ENCODE measurements at regions not wholly inside any gene's neighbourhood (a gene's known extent, or its start where the extent isn't known, plus 50 kb on each side); places are given as distances from the start of the nearest gene placed in this dataset.

DNA sequence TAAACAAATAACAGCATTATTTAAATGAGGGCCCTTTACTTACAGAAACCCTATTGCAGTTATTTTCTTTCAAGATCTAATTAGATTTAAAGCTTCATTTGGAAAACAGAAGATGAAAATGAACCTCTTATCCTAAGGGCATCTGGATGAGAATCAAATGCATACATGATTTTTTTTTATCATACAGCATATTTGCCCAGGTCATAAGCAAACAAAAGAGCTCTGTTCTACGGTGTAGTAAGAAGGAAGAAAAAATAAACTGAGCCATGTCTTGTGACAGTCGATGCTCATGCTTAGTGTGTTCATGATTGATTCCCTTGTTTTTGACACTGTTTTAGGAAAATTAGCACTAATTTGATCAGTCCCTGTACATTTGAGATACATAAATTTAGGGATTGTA is 202.6 kb upstream of the RNF32 start:
- Histone ChIP-seq H3K4me2 (ENCODE audit: insufficient read depth, low read length) (no peak overlapping the region), H3K27ac (ENCODE audit: low read depth, low read length) (no peak overlapping the region), H3K79me2 (ENCODE audit: insufficient read depth, low read length) (no peaks in the 10 kb centered on the region), H4K20me1 (ENCODE audit: insufficient read depth, low read length) (no peaks in the 10 kb centered on the region), H3K36me3 (ENCODE audit: insufficient read depth, low read length) (no peaks in the 10 kb centered on the region), H3K9me3 (ENCODE audit: low read depth, low read length) (no peaks in the 10 kb centered on the region), H3K27me3 (ENCODE audit: insufficient read depth, low read length) (no peaks in the 10 kb centered on the region), H3K4me3 (ENCODE audit: insufficient read depth, low read length) (no peak overlapping the region), H2AFZ (ENCODE audit: low read length) (no peak overlapping the region), H3K4me1 (ENCODE audit: insufficient read depth, low read length) (no peaks in the 10 kb centered on the region)
- TF ChIP-seq, protein P1, sequence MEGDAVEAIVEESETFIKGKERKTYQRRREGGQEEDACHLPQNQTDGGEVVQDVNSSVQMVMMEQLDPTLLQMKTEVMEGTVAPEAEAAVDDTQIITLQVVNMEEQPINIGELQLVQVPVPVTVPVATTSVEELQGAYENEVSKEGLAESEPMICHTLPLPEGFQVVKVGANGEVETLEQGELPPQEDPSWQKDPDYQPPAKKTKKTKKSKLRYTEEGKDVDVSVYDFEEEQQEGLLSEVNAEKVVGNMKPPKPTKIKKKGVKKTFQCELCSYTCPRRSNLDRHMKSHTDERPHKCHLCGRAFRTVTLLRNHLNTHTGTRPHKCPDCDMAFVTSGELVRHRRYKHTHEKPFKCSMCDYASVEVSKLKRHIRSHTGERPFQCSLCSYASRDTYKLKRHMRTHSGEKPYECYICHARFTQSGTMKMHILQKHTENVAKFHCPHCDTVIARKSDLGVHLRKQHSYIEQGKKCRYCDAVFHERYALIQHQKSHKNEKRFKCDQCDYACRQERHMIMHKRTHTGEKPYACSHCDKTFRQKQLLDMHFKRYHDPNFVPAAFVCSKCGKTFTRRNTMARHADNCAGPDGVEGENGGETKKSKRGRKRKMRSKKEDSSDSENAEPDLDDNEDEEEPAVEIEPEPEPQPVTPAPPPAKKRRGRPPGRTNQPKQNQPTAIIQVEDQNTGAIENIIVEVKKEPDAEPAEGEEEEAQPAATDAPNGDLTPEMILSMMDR (IDR thresholded peaks at IDR 0.05; ENCODE audit: extremely low read depth, low read depth, low read length): no peak
- DNase-seq (ENCODE audit: insufficient read length, low spot score, missing footprints): no peak

DNA sequence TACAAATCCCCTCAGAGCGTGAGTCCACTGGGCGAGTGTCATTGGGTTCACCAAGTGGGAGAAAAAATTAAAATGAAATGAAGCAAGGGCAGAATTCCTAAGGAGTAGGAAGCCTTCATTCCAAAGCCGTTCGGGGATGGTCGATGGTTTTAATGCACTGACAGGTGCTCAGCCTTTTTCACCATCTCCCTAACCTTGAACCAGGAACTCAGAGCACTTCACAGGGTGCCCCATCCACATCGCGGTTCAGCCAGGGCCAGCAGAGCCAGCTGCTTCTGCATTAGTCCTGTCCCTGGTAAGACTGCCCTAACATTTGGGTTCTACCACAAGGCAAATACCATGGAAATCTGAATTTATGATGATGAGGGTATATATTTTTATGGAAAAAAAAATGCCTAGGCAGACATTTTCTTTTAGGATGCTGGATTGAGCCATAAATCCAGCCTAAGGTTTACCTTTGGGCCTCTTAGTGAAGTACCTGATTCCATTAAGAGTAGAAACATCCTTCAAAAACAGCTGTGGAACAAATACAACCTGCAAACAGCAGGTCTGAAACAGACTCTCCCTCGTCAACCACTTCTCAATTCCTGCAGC is 203.5 kb upstream of the RNF32 start:
- no peaks in the 10 kb centered on the region for H3K9me3 ChIP-seq (ENCODE audit: low read depth, low read length)
- no peaks in the 10 kb centered on the region for H3K79me2 ChIP-seq (ENCODE audit: insufficient read depth, low read length)
- no peaks in the 10 kb centered on the region for H4K20me1 ChIP-seq (ENCODE audit: insufficient read depth, low read length)
- no peak overlapping the region for H3K4me3 ChIP-seq (ENCODE audit: insufficient read depth, low read length)
- no peak overlapping the region for H3K4me2 ChIP-seq (ENCODE audit: insufficient read depth, low read length)
- no peaks in the 10 kb centered on the region for H3K4me1 ChIP-seq (ENCODE audit: insufficient read depth, low read length)
- TF ChIP-seq, protein P1 (IDR thresholded peaks at IDR 0.05; ENCODE audit: extremely low read depth, low read depth, low read length): no peak
- no peaks in the 10 kb centered on the region for H3K36me3 ChIP-seq (ENCODE audit: insufficient read depth, low read length)
- no peak overlapping the region for H2AFZ ChIP-seq (ENCODE audit: low read length)
- no peak for DNase-seq (ENCODE audit: insufficient read length, low spot score, missing footprints)
- H3K27me3 ChIP-seq (ENCODE audit: insufficient read depth, low read length): no peaks in the 10 kb centered on the region
- no peak overlapping the region for H3K27ac ChIP-seq (ENCODE audit: low read depth, low read length)

DNA sequence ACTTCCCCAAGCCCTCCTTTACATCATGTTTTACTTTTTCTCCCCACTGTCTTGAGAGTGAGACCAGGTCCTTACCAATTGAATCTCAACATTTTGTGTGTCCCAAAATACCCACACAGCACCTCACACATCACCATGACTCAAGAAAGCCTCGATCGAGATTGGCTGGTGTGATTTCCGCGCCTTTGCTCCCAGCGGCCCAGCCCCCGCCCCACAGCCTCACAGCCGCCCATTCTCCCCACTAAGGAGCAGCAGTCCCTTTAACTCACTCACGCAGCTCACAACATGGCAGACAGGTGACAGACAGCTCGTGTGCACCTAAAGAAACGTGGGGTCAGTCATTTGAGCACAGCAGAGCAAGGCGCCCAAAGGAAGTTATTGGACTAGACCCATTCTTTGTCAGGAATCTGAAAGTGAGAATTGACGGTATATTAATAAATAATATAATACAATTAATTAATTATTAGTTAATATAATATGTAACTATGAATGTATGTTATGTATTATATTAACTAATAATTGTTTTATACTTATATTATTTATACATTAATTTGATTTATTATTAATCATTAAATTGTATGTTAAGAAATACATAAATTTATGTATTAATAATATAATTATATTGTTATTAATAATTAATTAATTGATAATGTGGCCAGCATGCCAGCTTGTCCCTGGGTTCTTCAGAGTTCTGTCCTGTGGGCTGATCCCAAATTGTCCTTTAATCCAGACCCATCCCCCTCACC is 204.9 kb upstream of the RNF32 start:
- no peak overlapping the region for H2AFZ ChIP-seq (ENCODE audit: low read length)
- no peak overlapping the region for H3K27ac ChIP-seq (ENCODE audit: low read depth, low read length)
- H3K27me3 ChIP-seq (ENCODE audit: insufficient read depth, low read length): no peaks in the 10 kb centered on the region
- no peaks in the 10 kb centered on the region for H3K9me3 ChIP-seq (ENCODE audit: low read depth, low read length)
- no peak overlapping the region for H3K4me3 ChIP-seq (ENCODE audit: insufficient read depth, low read length)
- no peak overlapping the region for H3K4me2 ChIP-seq (ENCODE audit: insufficient read depth, low read length)
- no peaks in the 10 kb centered on the region for H4K20me1 ChIP-seq (ENCODE audit: insufficient read depth, low read length)
- DNase-seq (ENCODE audit: insufficient read length, low spot score, missing footprints): no peak
- TF ChIP-seq, protein P1 (IDR thresholded peaks at IDR 0.05; ENCODE audit: extremely low read depth, low read depth, low read length): no peak
- no peaks in the 10 kb centered on the region for H3K4me1 ChIP-seq (ENCODE audit: insufficient read depth, low read length)
- no peaks in the 10 kb centered on the region for H3K79me2 ChIP-seq (ENCODE audit: insufficient read depth, low read length)
- H3K36me3 ChIP-seq (ENCODE audit: insufficient read depth, low read length): no peaks in the 10 kb centered on the region

DNA sequence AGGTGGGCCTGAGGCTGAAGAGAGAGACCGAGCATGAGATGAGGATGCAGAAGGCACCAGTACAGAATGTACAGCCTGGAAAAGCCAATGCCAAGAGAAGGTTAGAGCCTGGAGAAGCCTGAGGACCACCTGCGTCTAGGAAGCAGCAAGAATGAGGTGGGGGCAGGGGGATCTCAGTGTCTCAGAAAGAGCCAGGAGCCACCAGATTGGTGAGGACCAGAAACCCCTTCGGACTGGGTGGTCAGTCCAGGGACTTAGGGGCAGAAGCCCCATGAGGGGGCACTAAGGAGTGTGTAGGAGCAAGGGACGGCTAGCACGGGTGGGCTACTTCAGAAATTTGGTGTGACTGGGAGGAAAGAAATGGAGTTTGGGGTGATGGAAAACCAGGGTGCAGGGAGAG is 205.9 kb upstream of the RNF32 start:
- H3K27ac ChIP-seq (ENCODE audit: low read depth, low read length): no peak overlapping the region
- TF ChIP-seq, protein P1 (IDR thresholded peaks at IDR 0.05; ENCODE audit: extremely low read depth, low read depth, low read length): no peak
- no peaks in the 10 kb centered on the region for H3K9me3 ChIP-seq (ENCODE audit: low read depth, low read length)
- no peak overlapping the region for H3K4me2 ChIP-seq (ENCODE audit: insufficient read depth, low read length)
- no peaks in the 10 kb centered on the region for H3K79me2 ChIP-seq (ENCODE audit: insufficient read depth, low read length)
- H3K36me3 ChIP-seq (ENCODE audit: insufficient read depth, low read length): no peaks in the 10 kb centered on the region
- H2AFZ ChIP-seq (ENCODE audit: low read length): no peak overlapping the region
- no peaks in the 10 kb centered on the region for H3K27me3 ChIP-seq (ENCODE audit: insufficient read depth, low read length)
- no peak overlapping the region for H3K4me3 ChIP-seq (ENCODE audit: insufficient read depth, low read length)
- H4K20me1 ChIP-seq (ENCODE audit: insufficient read depth, low read length): no peaks in the 10 kb centered on the region
- H3K4me1 ChIP-seq (ENCODE audit: insufficient read depth, low read length): no peaks in the 10 kb centered on the region
- no peak for DNase-seq (ENCODE audit: insufficient read length, low spot score, missing footprints)

All from osteoblast (primary cell).